HFF-Myc (cell line): ENCODE measurements at regions not wholly inside any gene's neighbourhood (a gene's known extent, or its start where the extent isn't known, plus 50 kb on each side); places are given as distances from the start of the nearest gene placed in this dataset.

ENCODE experiments used
- DNase-seq: peaks from one replicate; pipeline ENCODE4 v3.0.0-alpha.2; 2011; ENCODE audit warnings: low read depth; ENCODE audit errors: extremely low read depth
- H3K4me3 ChIP-seq: replicated peaks from 2 replicates; pipeline ENCODE4 v1.5.1; 2011; ENCODE audit warnings: low read depth, mild to moderate bottlenecking, control low read depth, low read length
- CTCF ChIP-seq: IDR thresholded peaks from 2 replicates; pipeline ENCODE4 v1.5.1; 2012; ENCODE audit warnings: mild to moderate bottlenecking, low read depth, low read length, control low read depth; ENCODE audit errors: missing control alignments

- no peak for TF ChIP-seq CTCF
- DNase-seq: no peak
- H3K4me3 ChIP-seq: no peak overlapping the region
Measured at GRCh38 chr2:200254773-200255172, 51.7 kb upstream of the SPATS2L start.

GRCh38 chr2:200255549-200255948, 50.9 kb upstream of the SPATS2L start:
- TF ChIP-seq CTCF: no peak
- no peak for DNase-seq

More at GRCh38 chr2:200255549-200255948, 50.9 kb upstream of the SPATS2L start:
- no peak overlapping the region for H3K4me3 ChIP-seq
